DOHH2 (cell line): ENCODE measurements at regions not wholly inside any gene's neighbourhood (a gene's known extent, or its start where the extent isn't known, plus 50 kb on each side); places are given as distances from the start of the nearest gene placed in this dataset.

Experiments
- H3F3A ChIP-seq: fragments of 200-600 bp; sonication (generic), shearing (Covaris generic); 2 replicates; pipeline ENCODE4 v1.6.0; 2016; ENCODE audit warnings: antibody characterized with exemption, mild to moderate bottlenecking; ENCODE audit not compliant: control insufficient read depth, insufficient read depth
- H3K27ac ChIP-seq: fragments of 200-600 bp; sonication (generic); 2 replicates; pipeline ENCODE4 v1.5.1; 2014; ENCODE audit warnings: low read depth, mild to moderate bottlenecking, low read length, moderate library complexity
- H3K27me3 ChIP-seq: fragments of 200-600 bp; sonication (generic); 2 replicates; pipeline ENCODE4 v1.6.1; 2014; ENCODE audit warnings: mild to moderate bottlenecking, low read length, mixed read lengths; ENCODE audit not compliant: control insufficient read depth
- H3K36me3 ChIP-seq: fragments of 200-600 bp; sonication (generic); 2 replicates; pipeline ENCODE4 v1.6.1; 2014; ENCODE audit warnings: mild to moderate bottlenecking, low read length, moderate library complexity, mixed read lengths; ENCODE audit not compliant: control insufficient read depth
- H3K4me1 ChIP-seq: fragments of 200-600 bp; sonication (generic); 2 replicates; pipeline ENCODE4 v1.6.1; 2014; ENCODE audit warnings: mild to moderate bottlenecking, low read length, mixed read lengths; ENCODE audit not compliant: control insufficient read depth
- H3K4me2 ChIP-seq: fragments of 200-600 bp; sonication (generic); 2 replicates; pipeline ENCODE4 v1.6.0; 2014; ENCODE audit warnings: mild to moderate bottlenecking, low read length, moderate library complexity
- H3K4me3 ChIP-seq: fragments of 200-600 bp; sonication (generic); 2 replicates; pipeline ENCODE4 v1.5.1; 2014; ENCODE audit warnings: mild to moderate bottlenecking, low read length, mixed read lengths
- H3K79me2 ChIP-seq: fragments of 200-600 bp; sonication (generic); 2 replicates; pipeline ENCODE4 v1.6.1; 2014; ENCODE audit warnings: mild to moderate bottlenecking, low read length, mixed read lengths; ENCODE audit not compliant: control insufficient read depth
- H3K9me2 ChIP-seq: fragments of 200-600 bp; sonication (generic); replicated peaks from 2 replicates; pipeline ENCODE4 v1.6.1; 2014; ENCODE audit warnings: mild to moderate bottlenecking, low read length, mixed read lengths; ENCODE audit not compliant: control insufficient read depth
- H3K9me3 ChIP-seq: fragments of 200-600 bp; sonication (generic); 2 replicates; pipeline ENCODE4 v1.6.1; 2014; ENCODE audit warnings: antibody characterized with exemption, low read length, mixed read lengths; ENCODE audit not compliant: control insufficient read depth, insufficient read depth
- H4K20me1 ChIP-seq: fragments of 200-600 bp; sonication (generic); 2 replicates; pipeline ENCODE4 v1.6.0; 2014; ENCODE audit warnings: low read depth, mild to moderate bottlenecking, antibody characterized with exemption, low read length, moderate library complexity; ENCODE audit not compliant: control insufficient read depth, insufficient read depth
- EZH2phosphoT487 ChIP-seq: fragments of 200-600 bp; sonication (generic); IDR thresholded peaks from 2 replicates; pipeline ENCODE4 v1.6.1; 2017; ENCODE audit warnings: borderline replicate concordance, mild to moderate bottlenecking, antibody characterized with exemption, low read length, moderate library complexity, mixed read lengths
- TF ChIP-seq, protein P1 (sequence below): fragments of 200-600 bp; sonication (generic); IDR thresholded peaks from one replicate; pipeline ENCODE4 v1.5.1; 2014; ENCODE audit warnings: antibody characterized with exemption, mild to moderate bottlenecking, low read depth, low read length; ENCODE audit not compliant: poor library complexity, severe bottlenecking

GRCh38 chr3:20914310-20914709, 728.3 kb upstream of the SGO1 start:
- Histone ChIP-seq H3K4me3 (no peak overlapping the region), H3K27ac (no peak overlapping the region), H3K4me2 (no peak overlapping the region), H3K36me3 (no peaks in the 10 kb centered on the region), H3K9me3 (no peaks in the 10 kb centered on the region), H3K27me3 (no peaks in the 10 kb centered on the region), H3K4me1 (no peaks in the 10 kb centered on the region), H3K9me2 (no peaks in the 10 kb centered on the region), H3K79me2 (no peaks in the 10 kb centered on the region), H4K20me1 (no peaks in the 10 kb centered on the region), H3F3A (no peaks in the 10 kb centered on the region)
- no peak for TF ChIP-seq EZH2phosphoT487
- TF ChIP-seq, protein P1, sequence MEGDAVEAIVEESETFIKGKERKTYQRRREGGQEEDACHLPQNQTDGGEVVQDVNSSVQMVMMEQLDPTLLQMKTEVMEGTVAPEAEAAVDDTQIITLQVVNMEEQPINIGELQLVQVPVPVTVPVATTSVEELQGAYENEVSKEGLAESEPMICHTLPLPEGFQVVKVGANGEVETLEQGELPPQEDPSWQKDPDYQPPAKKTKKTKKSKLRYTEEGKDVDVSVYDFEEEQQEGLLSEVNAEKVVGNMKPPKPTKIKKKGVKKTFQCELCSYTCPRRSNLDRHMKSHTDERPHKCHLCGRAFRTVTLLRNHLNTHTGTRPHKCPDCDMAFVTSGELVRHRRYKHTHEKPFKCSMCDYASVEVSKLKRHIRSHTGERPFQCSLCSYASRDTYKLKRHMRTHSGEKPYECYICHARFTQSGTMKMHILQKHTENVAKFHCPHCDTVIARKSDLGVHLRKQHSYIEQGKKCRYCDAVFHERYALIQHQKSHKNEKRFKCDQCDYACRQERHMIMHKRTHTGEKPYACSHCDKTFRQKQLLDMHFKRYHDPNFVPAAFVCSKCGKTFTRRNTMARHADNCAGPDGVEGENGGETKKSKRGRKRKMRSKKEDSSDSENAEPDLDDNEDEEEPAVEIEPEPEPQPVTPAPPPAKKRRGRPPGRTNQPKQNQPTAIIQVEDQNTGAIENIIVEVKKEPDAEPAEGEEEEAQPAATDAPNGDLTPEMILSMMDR: no peak

- H3K9me3 ChIP-seq: no peaks in the 10 kb centered on the region
- no peaks in the 10 kb centered on the region for H3K9me2 ChIP-seq
- H3F3A ChIP-seq: no peaks in the 10 kb centered on the region
Measured at GRCh38 chr3:20912406-20912805, 726.4 kb upstream of the SGO1 start.

DNA sequence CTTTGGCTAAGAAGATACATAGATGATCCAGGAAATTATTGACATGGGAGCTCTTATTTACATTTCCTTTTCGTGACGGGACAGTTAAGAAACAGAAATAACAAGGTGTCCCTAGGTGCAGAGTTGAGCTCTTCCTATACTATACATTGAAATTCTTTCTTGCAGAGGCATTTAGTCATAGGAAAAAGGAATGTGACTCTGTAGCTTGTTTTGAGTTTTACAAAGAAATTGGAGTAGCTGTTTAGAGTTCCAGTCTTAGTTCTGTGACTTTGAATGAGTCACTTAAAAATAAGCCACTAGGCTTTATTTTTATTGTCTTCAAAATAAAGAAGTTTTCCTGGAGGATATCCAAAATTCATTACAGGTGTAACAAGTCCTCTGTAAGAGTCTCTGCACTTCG, 723.5 kb upstream of the SGO1 start:
- H3K79me2 ChIP-seq: no peaks in the 10 kb centered on the region
- H3K9me3 ChIP-seq: no peaks in the 10 kb centered on the region
- H3K4me2 ChIP-seq: no peak overlapping the region
- no peaks in the 10 kb centered on the region for H3F3A ChIP-seq
- no peaks in the 10 kb centered on the region for H3K4me1 ChIP-seq
- no peaks in the 10 kb centered on the region for H3K9me2 ChIP-seq
- no peaks in the 10 kb centered on the region for H3K36me3 ChIP-seq
- no peak for TF ChIP-seq EZH2phosphoT487
- TF ChIP-seq, protein P1: no peak
- H3K27me3 ChIP-seq: no peaks in the 10 kb centered on the region
- no peak overlapping the region for H3K4me3 ChIP-seq
- no peak overlapping the region for H3K27ac ChIP-seq
- no peaks in the 10 kb centered on the region for H4K20me1 ChIP-seq

More at GRCh38 chr3:20912406-20912805, 726.4 kb upstream of the SGO1 start:
- Histone ChIP-seq H3K79me2 (no peaks in the 10 kb centered on the region), H3K36me3 (no peaks in the 10 kb centered on the region), H4K20me1 (no peaks in the 10 kb centered on the region), H3K4me1 (no peaks in the 10 kb centered on the region), H3K27me3 (no peaks in the 10 kb centered on the region), H3K4me3 (no peak overlapping the region), H3K27ac (no peak overlapping the region), H3K4me2 (no peak overlapping the region)
- TF ChIP-seq, protein P1: no peak
- TF ChIP-seq EZH2phosphoT487: no peak
